Astrocyte (in vitro differentiated cells and primary cell): ENCODE measurements at regions not wholly inside any gene's neighbourhood (a gene's known extent, or its start where the extent isn't known, plus 50 kb on each side); places are given as distances from the start of the nearest gene placed in this dataset.

Experiments
- CTCF ChIP-seq: IDR thresholded peaks from 2 replicates; pipeline ENCODE4 v1.5.1; 2011; ENCODE audit warnings: low read depth, mild to moderate bottlenecking, inconsistent platforms, low read length, moderate library complexity; ENCODE audit not compliant: insufficient read depth
- EZH2 ChIP-seq: IDR thresholded peaks from 2 replicates; pipeline ENCODE4 v1.6.1; 2012; ENCODE audit warnings: mild to moderate bottlenecking, low read length, inconsistent platforms; ENCODE audit not compliant: insufficient read depth

DNA sequence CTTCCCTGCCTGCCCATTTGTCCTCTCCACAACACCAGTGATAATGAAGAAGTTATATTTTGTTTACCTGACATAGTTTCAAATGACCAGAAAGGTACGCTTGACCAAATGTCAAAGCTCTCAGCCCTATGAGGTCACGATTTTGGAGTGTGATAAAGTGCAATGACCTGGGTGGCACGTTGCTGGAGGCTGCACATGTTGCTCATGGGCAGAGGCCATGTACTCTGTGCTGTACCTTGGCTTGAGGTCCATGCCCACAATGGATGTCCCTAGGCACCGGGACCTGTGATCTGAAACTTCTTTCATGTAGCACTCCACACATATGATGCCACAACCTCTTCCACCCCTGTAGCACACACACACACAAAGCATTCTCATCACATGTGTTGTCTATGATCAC is 164.0 kb upstream of the HEY2 start:
- no peak for TF ChIP-seq CTCF
- no peak for TF ChIP-seq EZH2
